Nephron progenitor cell (in vitro differentiated cells): ENCODE measurements at regions not wholly inside any gene's neighbourhood (a gene's known extent, or its start where the extent isn't known, plus 50 kb on each side); places are given as distances from the start of the nearest gene placed in this dataset.
"Not testable (repeated sequence)": the region's sequence is repeated elsewhere in the genome, so short reads cannot be mapped to it uniquely, and the experiment has no call there.

Experiments
- DNase-seq: peaks from one replicate; pipeline ENCODE4 v3.0.0; 2021
- H3K27ac Mint-ChIP-seq: 2 replicates; pipeline ENCODE4 v1.8.0; 2021; ENCODE audit warnings: mild to moderate bottlenecking, moderate library complexity, mixed read lengths
- H3K27me3 Mint-ChIP-seq: 2 replicates; pipeline ENCODE4 v1.8.0; 2021; ENCODE audit warnings: mild to moderate bottlenecking, low read depth, mixed read lengths; ENCODE audit not compliant: poor library complexity
- H3K36me3 Mint-ChIP-seq: 2 replicates; pipeline ENCODE4 v1.8.0; 2021; ENCODE audit warnings: low read depth, mixed read lengths
- H3K4me1 Mint-ChIP-seq: 2 replicates; pipeline ENCODE4 v1.8.0; 2021; ENCODE audit warnings: mixed read lengths
- H3K4me3 Mint-ChIP-seq: 2 replicates; pipeline ENCODE4 v1.8.0; 2021; ENCODE audit warnings: mild to moderate bottlenecking, moderate library complexity, mixed read lengths
- H3K9me3 Mint-ChIP-seq: 2 replicates; pipeline ENCODE4 v1.8.0; 2021; ENCODE audit warnings: mild to moderate bottlenecking, moderate library complexity, mixed read lengths
- CTCF ChIP-seq: fragments of 200-600 bp; sonication (generic); IDR thresholded peaks from 2 replicates; pipeline ENCODE4 v1.5.0; 2021; ENCODE audit warnings: antibody characterized with exemption

- H3K9me3 Mint-ChIP-seq, result no peaks in the 10 kb centered on the region
- no peaks in the 10 kb centered on the region for H3K36me3 Mint-ChIP-seq
- H3K27ac Mint-ChIP-seq, result no peak overlapping the region
- H3K27me3 Mint-ChIP-seq, result peaks cover 45% of the 10 kb centered on the region
- DNase-seq, result no peak
- H3K4me1 Mint-ChIP-seq, result peaks cover 5% of the 10 kb centered on the region
- H3K4me3 Mint-ChIP-seq, result no peak overlapping the region
- no peak for TF ChIP-seq CTCF
Measured at GRCh38 chr5:135095052-135095715, 61.2 kb upstream of the PITX1 start.

- Mint-ChIP-seq H3K4me1 (peaks cover 5% of the 10 kb centered on the region), H3K36me3 (no peaks in the 10 kb centered on the region), H3K27ac (no peak overlapping the region), H3K27me3 (peaks cover 47% of the 10 kb centered on the region), H3K4me3 (no peak overlapping the region), H3K9me3 (no peaks in the 10 kb centered on the region)
- DNase-seq, result no peak
- TF ChIP-seq CTCF, result no peak
Measured at GRCh38 chr5:135094339-135095051, 60.5 kb upstream of the PITX1 start.

- not testable (repeated sequence) for H3K27ac Mint-ChIP-seq, H3K9me3 Mint-ChIP-seq, H3K36me3 Mint-ChIP-seq, H3K4me1 Mint-ChIP-seq, H3K4me3 Mint-ChIP-seq, DNase-seq
- peaks cover 48% of the 10 kb centered on the region for H3K27me3 Mint-ChIP-seq
Measured at GRCh38 chr5:135093483-135093882, 59.5 kb upstream of the PITX1 start.

- Mint-ChIP-seq H3K27me3 (peaks cover 55% of the 10 kb centered on the region), H3K9me3 (no peaks in the 10 kb centered on the region), H3K4me1 (peaks cover 5% of the 10 kb centered on the region), H3K4me3 (no peak overlapping the region), H3K27ac (no peak overlapping the region), H3K36me3 (no peaks in the 10 kb centered on the region)
- no peak for DNase-seq
- no peak for TF ChIP-seq CTCF
Measured at GRCh38 chr5:135092476-135092875, 58.4 kb upstream of the PITX1 start.

GRCh38 chr5:135091286-135091685, 57.3 kb upstream of the PITX1 start:
- Mint-ChIP-seq H3K4me3 (no peak overlapping the region), H3K27ac (no peak overlapping the region), H3K9me3 (no peaks in the 10 kb centered on the region), H3K4me1 (peaks cover 5% of the 10 kb centered on the region), H3K27me3 (peaks cover 47% of the 10 kb centered on the region), H3K36me3 (no peaks in the 10 kb centered on the region)
- TF ChIP-seq CTCF, result no peak
- no peak for DNase-seq

GRCh38 chr5:135089912-135090311, 55.9 kb upstream of the PITX1 start:
- H3K4me1 Mint-ChIP-seq, result no peaks in the 10 kb centered on the region
- no peak for TF ChIP-seq CTCF
- no peak for DNase-seq
- H3K27me3 Mint-ChIP-seq, result peaks cover 43% of the 10 kb centered on the region
- no peaks in the 10 kb centered on the region for H3K9me3 Mint-ChIP-seq
- no peaks in the 10 kb centered on the region for H3K36me3 Mint-ChIP-seq
- no peak overlapping the region for H3K4me3 Mint-ChIP-seq
- no peak overlapping the region for H3K27ac Mint-ChIP-seq
